Loucy (cell line): ENCODE measurements at regions not wholly inside any gene's neighbourhood (a gene's known extent, or its start where the extent isn't known, plus 50 kb on each side); places are given as distances from the start of the nearest gene placed in this dataset.
"Not testable (repeated sequence)": the region's sequence is repeated elsewhere in the genome, so short reads cannot be mapped to it uniquely, and the experiment has no call there.

Source experiments
- H2AFZ ChIP-seq: fragments of 200-600 bp; sonication (generic); 2 replicates; pipeline ENCODE4 v1.6.0; 2016; ENCODE audit warnings: antibody characterized with exemption, mild to moderate bottlenecking, low read length, moderate library complexity
- H3F3A ChIP-seq: fragments of 200-600 bp; 2 replicates; pipeline ENCODE4 v1.6.0; 2016; ENCODE audit warnings: antibody characterized with exemption, low read depth, mild to moderate bottlenecking
- H3K27me3 ChIP-seq: fragments of 200-600 bp; sonication (generic); 2 replicates; pipeline ENCODE4 v1.6.1; 2014; ENCODE audit warnings: low read length, mild to moderate bottlenecking; ENCODE audit not compliant: insufficient read depth, poor library complexity, severe bottlenecking
- H3K36me3 ChIP-seq: fragments of 200-600 bp; sonication (generic); 2 replicates; pipeline ENCODE4 v1.6.1; 2016; ENCODE audit warnings: low read length; ENCODE audit not compliant: insufficient read depth
- H3K4me1 ChIP-seq: fragments of 200-600 bp; sonication (generic); 2 replicates; pipeline ENCODE4 v1.5.1; 2014; ENCODE audit warnings: low read length, mild to moderate bottlenecking; ENCODE audit not compliant: insufficient read depth, poor library complexity, severe bottlenecking
- H3K4me2 ChIP-seq: fragments of 200-600 bp; sonication (generic); 2 replicates; pipeline ENCODE4 v1.6.0; 2014; ENCODE audit warnings: antibody characterized with exemption, low read length, low read depth, mild to moderate bottlenecking; ENCODE audit not compliant: poor library complexity, severe bottlenecking
- H3K4me3 ChIP-seq: fragments of 200-600 bp; sonication (generic); 2 replicates; pipeline ENCODE4 v1.5.1; 2014; ENCODE audit warnings: low read length, mild to moderate bottlenecking, mixed read lengths; ENCODE audit not compliant: poor library complexity, severe bottlenecking
- H3K79me2 ChIP-seq: fragments of 200-600 bp; sonication (generic); 2 replicates; pipeline ENCODE4 v1.6.1; 2014; ENCODE audit warnings: low read length; ENCODE audit not compliant: insufficient read depth
- H3K9ac ChIP-seq: fragments of 200-600 bp; sonication (generic); 2 replicates; pipeline ENCODE4 v1.6.0; 2014; ENCODE audit warnings: mild to moderate bottlenecking, low read depth, low read length, moderate library complexity; ENCODE audit not compliant: poor library complexity, severe bottlenecking
- H3K9me2 ChIP-seq: fragments of 200-600 bp; sonication (generic); replicated peaks from 2 replicates; pipeline ENCODE4 v1.6.1; 2016; ENCODE audit warnings: low read depth, low read length, mixed read lengths
- H3K9me3 ChIP-seq: fragments of 200-600 bp; sonication (generic); 2 replicates; pipeline ENCODE4 v1.6.1; 2014; ENCODE audit warnings: mild to moderate bottlenecking, antibody characterized with exemption, low read length, low read depth; ENCODE audit not compliant: insufficient read depth
- H4K20me1 ChIP-seq: fragments of 200-600 bp; sonication (generic); 2 replicates; pipeline ENCODE4 v1.6.0; 2014; ENCODE audit warnings: antibody characterized with exemption, low read length, mild to moderate bottlenecking; ENCODE audit not compliant: insufficient read depth, poor library complexity, severe bottlenecking
- EZH2phosphoT487 ChIP-seq: fragments of 200-600 bp; IDR thresholded peaks from 2 replicates; pipeline ENCODE4 v1.6.1; 2018; ENCODE audit warnings: antibody characterized with exemption, mild to moderate bottlenecking, moderate library complexity, borderline replicate concordance
- TF ChIP-seq, protein P1 (sequence below): fragments of 200-600 bp; sonication (generic); conservative IDR thresholded peaks from 2 replicates; pipeline ENCODE4 v1.5.1; 2014; ENCODE audit warnings: mild to moderate bottlenecking, antibody characterized with exemption, low read length

GRCh38 chr1:228891272-228892034 lies 156.2 kb downstream of the RHOU start:
- no peaks in the 10 kb centered on the region for H3K9me2 ChIP-seq
- no peak overlapping the region for H3K9ac ChIP-seq
- H2AFZ ChIP-seq = no peak overlapping the region
- H3F3A ChIP-seq = no peaks in the 10 kb centered on the region
- no peak overlapping the region for H3K4me3 ChIP-seq
- H3K79me2 ChIP-seq = no peaks in the 10 kb centered on the region
- no peak overlapping the region for H3K4me2 ChIP-seq
- no peaks in the 10 kb centered on the region for H3K36me3 ChIP-seq
- TF ChIP-seq, protein P1, sequence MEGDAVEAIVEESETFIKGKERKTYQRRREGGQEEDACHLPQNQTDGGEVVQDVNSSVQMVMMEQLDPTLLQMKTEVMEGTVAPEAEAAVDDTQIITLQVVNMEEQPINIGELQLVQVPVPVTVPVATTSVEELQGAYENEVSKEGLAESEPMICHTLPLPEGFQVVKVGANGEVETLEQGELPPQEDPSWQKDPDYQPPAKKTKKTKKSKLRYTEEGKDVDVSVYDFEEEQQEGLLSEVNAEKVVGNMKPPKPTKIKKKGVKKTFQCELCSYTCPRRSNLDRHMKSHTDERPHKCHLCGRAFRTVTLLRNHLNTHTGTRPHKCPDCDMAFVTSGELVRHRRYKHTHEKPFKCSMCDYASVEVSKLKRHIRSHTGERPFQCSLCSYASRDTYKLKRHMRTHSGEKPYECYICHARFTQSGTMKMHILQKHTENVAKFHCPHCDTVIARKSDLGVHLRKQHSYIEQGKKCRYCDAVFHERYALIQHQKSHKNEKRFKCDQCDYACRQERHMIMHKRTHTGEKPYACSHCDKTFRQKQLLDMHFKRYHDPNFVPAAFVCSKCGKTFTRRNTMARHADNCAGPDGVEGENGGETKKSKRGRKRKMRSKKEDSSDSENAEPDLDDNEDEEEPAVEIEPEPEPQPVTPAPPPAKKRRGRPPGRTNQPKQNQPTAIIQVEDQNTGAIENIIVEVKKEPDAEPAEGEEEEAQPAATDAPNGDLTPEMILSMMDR = no peak
- TF ChIP-seq EZH2phosphoT487 = no peak
- H3K9me3 ChIP-seq = no peaks in the 10 kb centered on the region
- H3K4me1 ChIP-seq = no peaks in the 10 kb centered on the region
- H4K20me1 ChIP-seq = no peaks in the 10 kb centered on the region
- H3K27me3 ChIP-seq = no peaks in the 10 kb centered on the region

- H3K27me3 ChIP-seq, H4K20me1 ChIP-seq, H3K9ac ChIP-seq, H3F3A ChIP-seq, H3K4me1 ChIP-seq, H3K79me2 ChIP-seq, H3K9me2 ChIP-seq, H3K4me3 ChIP-seq, H3K36me3 ChIP-seq, H3K4me2 ChIP-seq, H2AFZ ChIP-seq, H3K9me3 ChIP-seq: not testable (repeated sequence)
Measured at GRCh38 chr1:228892200-228892599, 156.9 kb downstream of the RHOU start.

DNA sequence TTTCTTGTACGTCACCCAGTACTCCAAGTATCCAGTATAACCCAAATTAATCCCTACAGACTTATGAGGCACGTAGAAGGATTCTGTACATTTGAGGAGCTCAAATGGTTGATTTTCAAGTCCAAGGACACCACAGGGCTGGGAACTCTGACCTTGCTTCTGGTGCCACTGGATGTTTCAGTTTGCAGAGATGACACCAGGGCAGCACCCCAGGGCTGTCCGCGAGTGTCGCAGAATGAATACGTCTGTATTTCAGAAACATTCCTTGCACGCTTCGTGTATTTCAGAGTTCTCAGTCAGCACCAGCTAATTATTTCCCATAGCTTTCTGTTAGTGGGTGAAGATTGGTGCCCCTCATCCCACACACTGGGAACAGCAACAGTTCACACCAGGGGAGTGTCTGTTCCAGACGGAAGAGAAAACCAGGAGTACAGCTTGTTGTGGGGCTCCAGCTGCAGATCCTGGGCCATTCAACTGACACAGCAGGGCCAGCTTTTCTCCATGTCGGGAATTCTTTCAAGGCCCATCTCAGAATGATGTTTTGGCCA lies 159.2 kb downstream of the RHOU start:
- H3K4me1 ChIP-seq = no peaks in the 10 kb centered on the region
- H4K20me1 ChIP-seq = no peaks in the 10 kb centered on the region
- no peaks in the 10 kb centered on the region for H3K9me3 ChIP-seq
- no peaks in the 10 kb centered on the region for H3K36me3 ChIP-seq
- TF ChIP-seq, protein P1 = no peak
- no peak for TF ChIP-seq EZH2phosphoT487
- H3K27me3 ChIP-seq = no peaks in the 10 kb centered on the region
- H3K4me3 ChIP-seq = no peak overlapping the region
- no peak overlapping the region for H3K9ac ChIP-seq
- H2AFZ ChIP-seq = no peak overlapping the region
- no peak overlapping the region for H3K4me2 ChIP-seq
- no peaks in the 10 kb centered on the region for H3K9me2 ChIP-seq
- H3F3A ChIP-seq = no peaks in the 10 kb centered on the region
- no peaks in the 10 kb centered on the region for H3K79me2 ChIP-seq

- Histone ChIP-seq H3K79me2 (no peaks in the 10 kb centered on the region), H3K4me3 (no peak overlapping the region), H3K27me3 (no peaks in the 10 kb centered on the region), H2AFZ (no peak overlapping the region), H3K9ac (no peak overlapping the region), H3K9me3 (no peaks in the 10 kb centered on the region), H4K20me1 (no peaks in the 10 kb centered on the region), H3F3A (no peaks in the 10 kb centered on the region), H3K4me1 (no peaks in the 10 kb centered on the region), H3K9me2 (no peaks in the 10 kb centered on the region), H3K4me2 (no peak overlapping the region), H3K36me3 (no peaks in the 10 kb centered on the region)
- TF ChIP-seq EZH2phosphoT487 = no peak
- TF ChIP-seq, protein P1 = no peak
Measured at GRCh38 chr1:228897901-228898300, 162.6 kb downstream of the RHOU start.
